B cell (primary cell): ENCODE measurements at regions not wholly inside any gene's neighbourhood (a gene's known extent, or its start where the extent isn't known, plus 50 kb on each side); places are given as distances from the start of the nearest gene placed in this dataset.

Experiments used
- CTCF ChIP-seq: fragments of 200-600 bp; IDR thresholded peaks from one replicate; pipeline ENCODE4 v1.8.0; 2022; ENCODE audit warnings: antibody characterized with exemption, mild to moderate bottlenecking
- EZH2 ChIP-seq: IDR thresholded peaks from 2 replicates; pipeline ENCODE4 v1.6.1; 2012; ENCODE audit warnings: borderline replicate concordance, low read depth, mild to moderate bottlenecking, moderate library complexity, low read length; ENCODE audit not compliant: insufficient read depth, poor library complexity, severe bottlenecking

- TF ChIP-seq CTCF (no peak), EZH2 (no peak)
Observed at GRCh38 chr15:81894061-81894460, 151.8 kb downstream of the MEX3B start.
